Skeletal muscle cell (primary cell): ENCODE measurements at regions not wholly inside any gene's neighbourhood (a gene's known extent, or its start where the extent isn't known, plus 50 kb on each side); places are given as distances from the start of the nearest gene placed in this dataset.

Source experiments
- DNase-seq: peaks from one replicate; pipeline ENCODE4 v3.0.0-alpha.2; 2010; ENCODE audit warnings: low read depth
- H3K4me3 ChIP-seq: 2 replicates; pipeline ENCODE4 v1.5.1; 2011; ENCODE audit warnings: low read depth, mild to moderate bottlenecking, control low read depth, low read length, moderate library complexity

GRCh38 chr2:6685447-6685846 is 180.3 kb downstream of the CMPK2 start:
- DNase-seq = no peak
- H3K4me3 ChIP-seq = no peak overlapping the region

GRCh38 chr2:6692056-6692455 is 173.7 kb downstream of the CMPK2 start:
- DNase-seq = no peak
- H3K4me3 ChIP-seq = no peak overlapping the region

GRCh38 chr2:6692819-6693218 is 172.9 kb downstream of the CMPK2 start:
- H3K4me3 ChIP-seq = no peak overlapping the region
- no peak for DNase-seq

- DNase-seq = no peak
Observed at GRCh38 chr2:6694555-6694954, 171.2 kb downstream of the CMPK2 start.

GRCh38 chr2:6700335-6700734 is 165.4 kb downstream of the CMPK2 start:
- H3K4me3 ChIP-seq = no peak overlapping the region
- DNase-seq = no peak

More at GRCh38 chr2:6694555-6694954, 171.2 kb downstream of the CMPK2 start:
- no peak overlapping the region for H3K4me3 ChIP-seq

- no peak overlapping the region for H3K4me3 ChIP-seq
- DNase-seq = no peak
Observed at GRCh38 chr2:6704077-6704476, 161.6 kb downstream of the CMPK2 start.

GRCh38 chr2:6721395-6721794 is 144.3 kb downstream of the CMPK2 start:
- no peak overlapping the region for H3K4me3 ChIP-seq
- no peak for DNase-seq

- DNase-seq = no peak
- no peak overlapping the region for H3K4me3 ChIP-seq
Observed at GRCh38 chr2:6722574-6722973, 143.1 kb downstream of the CMPK2 start.

GRCh38 chr2:6723865-6724604 is 141.7 kb downstream of the CMPK2 start:
- no peak overlapping the region for H3K4me3 ChIP-seq
- no peak for DNase-seq

- no peak overlapping the region for H3K4me3 ChIP-seq
- DNase-seq = no peak
Observed at GRCh38 chr2:6724605-6725140, 141.0 kb downstream of the CMPK2 start.

GRCh38 chr2:6728156-6728555 is 137.6 kb downstream of the CMPK2 start:
- H3K4me3 ChIP-seq = no peak overlapping the region
- DNase-seq = no peak

- no peak overlapping the region for H3K4me3 ChIP-seq
- no peak for DNase-seq
Observed at GRCh38 chr2:6730003-6730402, 135.7 kb downstream of the CMPK2 start.

GRCh38 chr2:6730649-6731532 is 134.8 kb downstream of the CMPK2 start:
- H3K4me3 ChIP-seq = no peak overlapping the region
- no peak for DNase-seq

- DNase-seq = no peak
Observed at GRCh38 chr2:6739547-6739946, 126.2 kb downstream of the CMPK2 start.

GRCh38 chr2:6741229-6741628 is 124.5 kb downstream of the CMPK2 start:
- H3K4me3 ChIP-seq = no peak overlapping the region
- DNase-seq = no peak

More at GRCh38 chr2:6739547-6739946, 126.2 kb downstream of the CMPK2 start:
- no peak overlapping the region for H3K4me3 ChIP-seq

- DNase-seq = no peak
Observed at GRCh38 chr2:6744038-6744437, 121.7 kb downstream of the CMPK2 start.

GRCh38 chr2:6747433-6747832 is 118.3 kb downstream of the CMPK2 start:
- no peak for DNase-seq
- H3K4me3 ChIP-seq = no peak overlapping the region

More at GRCh38 chr2:6744038-6744437, 121.7 kb downstream of the CMPK2 start:
- no peak overlapping the region for H3K4me3 ChIP-seq

GRCh38 chr2:6748406-6749067 is 117.2 kb downstream of the CMPK2 start:
- H3K4me3 ChIP-seq = no peak overlapping the region
- DNase-seq = no peak

- no peak for DNase-seq
- H3K4me3 ChIP-seq = no peak overlapping the region
Observed at GRCh38 chr2:6749962-6750361, 115.7 kb downstream of the CMPK2 start.
